ENCODE measurements at regions not wholly inside any gene's neighbourhood (a gene's known extent, or its start where the extent isn't known, plus 50 kb on each side); places are given as distances from the start of the nearest gene placed in this dataset.

DNA sequence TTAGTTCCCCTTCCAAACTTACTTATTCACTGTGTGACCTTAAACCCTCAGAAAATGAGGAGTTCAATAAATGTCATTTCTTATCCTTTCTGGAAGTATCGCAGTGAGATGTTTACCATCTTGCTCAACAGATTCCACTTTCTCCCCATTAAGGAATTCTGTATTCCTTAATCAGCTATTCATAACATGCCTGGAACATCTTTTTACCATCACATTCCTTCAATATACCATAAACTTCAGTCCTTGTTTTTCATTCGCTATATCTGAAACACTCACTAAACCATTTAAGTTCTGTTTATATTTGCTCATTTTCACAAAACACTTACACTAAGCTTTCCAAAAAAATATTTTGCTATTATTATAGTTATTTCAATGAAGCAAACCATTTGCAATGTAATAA, 1158.6 kb downstream of the CDH12 start:
- DNase-seq (ENCODE audit: low read depth), result no peak

DNA sequence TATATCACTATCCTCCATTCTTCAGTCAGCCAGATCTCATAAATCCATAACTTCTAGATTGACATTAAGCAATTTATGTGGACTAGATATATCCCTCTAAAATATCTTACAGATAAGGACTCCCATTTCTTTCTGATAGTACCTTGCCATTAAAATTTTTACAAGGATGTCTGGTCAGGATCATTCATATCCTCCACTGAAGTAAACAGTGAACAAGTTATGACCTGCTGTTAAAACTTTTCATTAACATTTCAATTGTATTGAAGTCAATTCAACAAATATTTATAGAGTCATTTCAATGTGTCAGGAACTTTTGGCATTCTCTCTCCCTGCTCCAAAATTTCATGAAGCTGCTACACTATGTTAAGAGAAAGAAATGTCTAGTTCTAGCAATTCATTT, 1159.6 kb downstream of the CDH12 start:
- no peak for DNase-seq (ENCODE audit: low read depth)

DNA sequence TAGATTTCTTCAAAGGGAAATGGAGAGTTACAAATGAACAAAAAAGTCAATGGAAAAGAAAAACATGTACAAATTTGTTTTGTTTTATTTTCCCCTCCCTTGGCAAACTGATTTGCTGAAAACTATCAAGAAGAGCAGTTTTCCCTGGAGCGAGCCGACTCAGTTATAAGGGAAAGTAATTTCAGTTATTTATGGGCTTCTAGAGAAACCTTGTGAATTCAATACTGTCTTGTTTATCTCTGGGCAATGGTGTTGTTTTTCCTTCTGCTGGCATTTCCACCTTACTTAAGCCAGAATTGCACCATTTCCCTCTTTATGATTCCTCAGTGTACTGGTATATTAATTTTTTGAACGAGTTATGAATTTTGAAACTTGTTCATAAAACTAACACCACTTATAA, 1163.6 kb downstream of the CDH12 start:
- DNase-seq (ENCODE audit: low read depth), result no peak

DNA sequence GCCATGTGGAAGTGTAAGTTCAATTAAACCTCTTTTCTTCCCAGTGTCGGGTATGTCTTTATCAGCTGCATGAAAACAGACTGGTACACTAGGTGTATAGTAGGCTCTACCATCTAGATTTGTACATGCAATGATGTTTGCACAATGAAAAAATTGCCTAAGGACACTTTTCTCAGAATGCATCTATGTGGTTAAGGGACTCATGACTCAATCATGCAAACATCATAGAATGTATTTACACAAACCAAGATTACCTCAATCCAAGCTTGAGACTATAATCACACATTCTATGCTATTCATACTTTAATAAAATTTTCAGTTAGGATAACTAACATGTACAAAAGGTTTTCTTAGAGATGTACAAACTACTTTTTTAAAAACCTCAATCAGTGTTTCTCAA, 1164.5 kb downstream of the CDH12 start:
- no peak for DNase-seq (ENCODE audit: low read depth)

DNA sequence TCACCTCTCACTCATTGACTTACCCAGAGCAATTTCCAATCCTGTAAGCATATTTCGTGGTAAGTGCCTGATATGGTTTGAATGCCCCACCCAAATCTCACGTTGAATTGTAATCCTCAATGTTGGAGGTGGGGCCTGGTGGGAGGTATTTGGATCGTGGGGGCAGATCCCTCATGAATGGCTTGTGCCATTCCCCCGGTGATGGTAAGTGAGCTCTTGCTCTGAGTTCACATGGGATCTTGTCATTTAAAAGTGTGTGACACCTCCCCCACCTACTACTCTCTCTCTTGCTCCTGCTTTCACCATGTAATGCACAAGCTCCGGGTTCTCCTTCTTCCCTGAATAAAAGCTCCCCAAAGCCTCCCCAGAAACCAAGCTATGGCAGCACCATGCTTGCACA, 1165.5 kb downstream of the CDH12 start:
- no peak for DNase-seq (ENCODE audit: low read depth)

DNA sequence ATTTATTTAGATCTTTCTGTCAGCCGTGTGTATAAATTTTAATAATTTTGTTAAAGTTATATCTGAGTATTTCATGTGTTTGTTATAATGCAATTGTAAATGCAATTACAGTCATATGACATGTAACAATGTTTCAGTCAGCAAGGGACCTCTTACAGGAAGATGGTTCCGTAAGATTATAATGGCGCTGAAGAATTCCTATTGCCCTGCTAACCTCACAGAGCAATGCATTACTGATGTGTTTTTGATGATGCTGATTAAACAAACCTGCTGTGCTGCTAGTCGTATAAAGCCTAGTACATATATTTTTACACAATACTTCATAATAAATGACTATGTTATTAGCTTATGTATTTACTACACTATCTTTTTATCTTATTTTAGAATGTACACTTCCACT, 1166.4 kb downstream of the CDH12 start:
- no peak for DNase-seq (ENCODE audit: low read depth)

DNA sequence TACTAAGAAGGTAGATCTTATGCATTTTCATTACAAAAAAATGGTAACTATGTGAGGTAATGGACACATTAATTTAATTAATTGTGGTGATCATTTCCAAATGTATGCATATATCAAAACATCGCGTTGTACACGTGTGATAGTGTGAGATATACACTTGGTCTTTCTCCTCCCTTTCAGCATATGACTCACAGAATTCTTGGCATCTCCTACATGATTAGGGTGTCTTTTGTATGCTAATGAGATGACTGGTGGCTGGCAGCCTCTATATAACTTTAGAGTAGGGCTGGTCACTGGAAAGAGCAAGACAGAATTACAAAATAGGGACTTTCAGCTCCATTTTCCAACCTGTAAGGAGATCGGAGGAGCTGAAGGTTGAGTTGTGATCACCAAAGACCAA, 1167.6 kb downstream of the CDH12 start:
- no peak for DNase-seq (ENCODE audit: low read depth)

DNA sequence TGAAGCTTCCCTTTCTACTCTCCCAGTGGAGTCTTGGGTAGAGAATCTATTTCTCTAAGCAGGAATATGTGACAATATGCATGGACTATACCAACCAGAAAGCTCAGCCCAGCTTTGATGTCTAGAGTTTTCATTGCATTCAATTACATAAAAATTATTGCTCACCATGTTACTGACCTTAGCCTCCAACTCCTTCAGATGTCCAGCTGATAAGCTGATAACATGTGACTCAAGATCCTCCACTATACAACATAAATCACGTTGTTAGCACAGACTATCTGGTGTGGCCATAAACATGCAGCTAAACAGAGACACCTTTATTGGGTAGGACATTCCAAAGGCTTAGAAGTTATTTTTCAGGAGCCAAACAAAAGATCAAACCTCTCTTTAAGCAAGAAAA, 1168.2 kb downstream of the CDH12 start:
- DNase-seq (ENCODE audit: low read depth), result no peak

DNA sequence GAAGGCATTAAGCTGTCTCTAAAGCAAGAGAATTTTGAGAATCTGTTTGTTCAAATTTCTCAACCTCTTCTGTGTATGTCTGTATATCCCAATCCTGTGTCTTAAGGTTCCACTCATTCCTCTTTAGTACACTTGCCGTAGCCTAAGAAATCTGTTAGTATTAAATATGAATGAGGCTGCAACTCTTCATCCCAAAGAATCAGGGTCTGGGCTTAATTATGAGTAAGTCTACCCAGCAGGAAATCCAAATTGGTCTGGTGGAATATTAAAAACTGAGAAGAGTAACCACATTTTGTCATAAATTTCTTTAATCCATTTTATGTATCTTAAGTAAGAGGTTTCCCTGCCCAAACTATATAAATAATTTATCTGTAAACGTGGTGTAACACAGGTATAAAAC, 1171.2 kb downstream of the CDH12 start:
- no peak for DNase-seq (ENCODE audit: low read depth)

DNA sequence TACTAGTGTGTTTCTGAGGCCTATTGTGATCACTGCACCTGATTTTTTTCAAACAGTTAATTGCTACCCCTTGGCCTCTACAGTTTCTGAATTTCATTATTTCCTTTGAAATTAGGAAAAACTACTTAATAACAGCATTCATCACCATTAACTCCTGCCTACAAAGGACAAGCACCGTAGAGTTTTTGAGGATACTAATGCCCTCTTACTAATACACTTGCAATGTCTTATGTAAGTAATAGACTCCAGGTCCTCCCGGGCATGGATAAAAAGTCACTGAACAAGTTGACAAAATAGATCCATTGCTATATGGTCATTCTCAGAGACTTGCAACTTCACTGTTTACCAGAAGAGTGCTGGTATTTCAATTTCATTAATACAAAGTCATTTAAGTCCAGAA, 1172.5 kb downstream of the CDH12 start:
- DNase-seq (ENCODE audit: low read depth), result no peak

DNA sequence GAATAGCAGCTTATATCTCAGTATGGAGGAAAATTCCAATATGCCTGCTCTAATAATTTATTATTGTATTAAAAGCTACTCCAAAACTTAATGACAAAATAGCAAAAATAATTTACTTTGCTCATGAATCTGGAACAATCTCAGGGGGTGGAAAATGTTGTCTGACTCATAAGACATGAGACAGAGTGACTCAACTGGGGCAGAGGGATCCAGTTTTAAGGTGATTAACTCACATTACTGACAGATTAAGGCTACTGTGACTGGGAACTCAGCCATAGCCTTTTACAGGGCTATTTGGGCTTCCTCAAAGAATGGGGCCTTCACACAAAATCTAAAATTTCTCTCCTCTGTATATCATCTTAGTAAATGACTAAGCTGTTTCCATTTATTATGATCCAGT, 1172.9 kb downstream of the CDH12 start:
- no peak for DNase-seq (ENCODE audit: low read depth)

DNA sequence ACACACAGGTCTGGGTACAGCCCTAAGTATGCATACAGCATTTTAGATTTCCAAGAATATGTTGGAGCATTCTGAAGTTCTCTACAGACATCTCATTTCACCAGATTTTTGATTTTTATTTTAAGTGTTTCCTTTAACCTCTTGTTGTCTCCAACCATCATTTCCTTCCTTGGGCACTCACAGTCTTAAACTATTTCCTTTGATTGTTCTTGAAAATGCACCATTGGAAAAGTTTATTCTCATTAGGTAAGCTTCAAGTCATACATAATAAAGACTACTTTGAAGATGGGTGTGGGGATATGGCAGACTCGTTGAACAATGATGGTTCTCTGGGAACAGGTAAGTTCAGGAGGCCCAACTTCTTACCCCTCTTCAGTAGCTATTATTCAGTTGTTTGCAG, 1174.6 kb downstream of the CDH12 start:
- DNase-seq (ENCODE audit: low read depth), result no peak

DNA sequence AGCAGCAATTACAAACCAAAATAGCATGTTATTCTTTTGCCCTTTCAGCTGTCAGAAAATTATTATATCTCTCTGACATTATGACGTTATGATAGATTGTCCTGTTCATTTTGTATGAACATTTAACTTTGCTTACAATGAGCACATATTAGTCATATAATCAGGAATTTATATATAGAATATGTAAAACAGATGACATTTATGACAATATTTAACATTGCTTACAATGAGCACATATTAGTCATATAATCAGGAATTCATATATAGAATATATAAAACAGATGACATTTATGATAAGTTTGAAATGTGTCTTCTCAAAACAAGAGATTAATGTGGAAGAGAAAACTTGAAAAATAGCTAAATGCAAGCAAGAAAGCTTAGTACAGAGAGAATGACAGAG, 1180.2 kb downstream of the CDH12 start:
- no peak for DNase-seq (ENCODE audit: low read depth)

DNA sequence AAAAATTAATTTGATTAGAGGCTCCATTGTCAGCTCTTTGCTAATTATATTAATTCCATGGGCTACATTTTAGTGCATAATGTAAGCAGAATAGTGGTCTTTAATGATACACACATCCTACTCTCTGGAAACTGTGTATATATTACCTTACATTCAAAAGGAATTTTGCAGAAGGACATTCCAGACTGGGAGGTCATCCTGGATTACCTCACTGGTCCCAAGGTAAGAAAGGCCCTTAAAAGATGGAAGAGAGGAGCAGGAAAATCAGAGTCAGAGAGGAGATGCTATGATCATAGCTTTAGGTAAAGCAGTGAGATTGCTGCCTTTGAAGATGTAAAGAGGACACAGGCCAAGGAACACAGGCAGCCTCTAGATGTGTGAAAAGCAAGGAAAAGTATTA, 1180.8 kb downstream of the CDH12 start:
- DNase-seq (ENCODE audit: low read depth), result no peak

DNA sequence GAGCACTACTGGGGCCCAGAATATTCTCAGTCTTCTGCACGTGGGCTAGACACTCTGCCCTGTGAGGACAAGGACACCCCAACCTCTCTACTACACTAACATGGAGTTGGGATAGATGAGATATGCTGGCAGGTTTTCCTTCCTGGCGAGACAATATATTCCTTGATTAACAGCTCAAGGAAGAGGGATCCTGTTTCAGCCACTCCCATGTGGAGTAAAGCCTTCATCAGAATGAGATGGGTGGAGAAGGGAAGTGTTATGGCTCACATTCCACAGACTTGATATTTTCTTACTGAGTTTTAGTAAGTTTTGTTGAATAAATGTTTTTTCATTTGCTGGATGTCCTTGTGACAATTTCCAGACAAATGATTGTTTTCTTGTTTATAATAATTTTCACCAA, 1187.6 kb downstream of the CDH12 start:
- DNase-seq (ENCODE audit: low read depth), result no peak

DNA sequence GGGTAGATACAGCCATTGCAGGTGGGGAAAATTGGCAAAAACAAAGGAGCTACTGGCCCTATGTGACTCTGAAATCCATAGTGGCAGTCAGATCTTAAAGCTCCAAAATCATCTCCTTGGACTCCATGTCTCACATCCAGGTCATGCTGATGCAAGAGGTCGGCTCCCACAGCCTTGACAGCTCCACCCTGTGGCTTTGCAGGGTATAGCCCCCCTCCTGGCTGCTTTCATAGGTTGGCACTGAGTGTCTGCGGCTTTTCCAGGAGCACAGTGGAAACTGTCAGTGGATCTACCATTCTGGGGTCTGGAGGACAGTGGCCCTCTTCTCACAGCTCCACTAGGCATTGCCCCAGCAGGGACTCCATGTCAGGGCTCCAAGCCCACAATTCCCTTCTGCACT, 1190.1 kb downstream of the CDH12 start:
- DNase-seq (ENCODE audit: low read depth), result no peak

DNA sequence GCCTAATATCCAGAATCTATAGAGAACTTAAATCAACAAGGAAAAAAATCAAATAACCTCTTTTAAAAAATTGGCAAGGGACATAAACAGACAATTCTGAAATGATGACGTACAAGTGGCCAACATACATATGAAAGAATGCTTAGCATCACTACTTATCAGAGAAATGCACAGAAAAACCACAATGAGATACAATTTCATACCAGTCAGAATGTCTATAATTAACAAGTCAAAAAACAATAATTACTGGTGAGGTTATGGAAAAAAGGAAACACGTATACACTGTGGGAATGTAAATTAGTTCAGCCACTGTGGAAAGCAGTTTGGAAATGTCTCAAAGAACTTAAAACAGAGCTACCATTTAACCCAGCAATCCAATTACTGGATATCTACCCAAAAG, 1192.0 kb downstream of the CDH12 start:
- no peak for DNase-seq (ENCODE audit: low read depth)

DNA sequence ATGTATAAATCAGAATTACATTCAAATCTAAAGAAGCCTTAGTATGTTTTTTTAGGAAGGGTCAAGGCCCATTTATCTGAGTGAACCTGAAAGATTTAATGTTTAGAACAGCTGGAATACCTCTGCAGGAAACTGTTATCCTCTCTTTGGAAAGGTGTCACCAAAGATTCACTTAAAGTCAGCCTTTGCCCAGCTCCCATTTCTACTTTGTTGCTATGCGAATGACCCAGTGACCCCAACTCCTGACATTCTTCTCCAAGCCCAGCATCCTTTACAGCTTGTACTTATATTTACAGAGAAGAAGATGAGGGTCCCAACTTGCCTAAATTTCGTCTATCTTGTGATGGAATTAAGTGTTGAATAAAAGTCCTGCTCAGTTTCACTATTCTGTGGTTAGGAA, 1198.6 kb downstream of the CDH12 start:
- DNase-seq (ENCODE audit: low read depth), result no peak

DNA sequence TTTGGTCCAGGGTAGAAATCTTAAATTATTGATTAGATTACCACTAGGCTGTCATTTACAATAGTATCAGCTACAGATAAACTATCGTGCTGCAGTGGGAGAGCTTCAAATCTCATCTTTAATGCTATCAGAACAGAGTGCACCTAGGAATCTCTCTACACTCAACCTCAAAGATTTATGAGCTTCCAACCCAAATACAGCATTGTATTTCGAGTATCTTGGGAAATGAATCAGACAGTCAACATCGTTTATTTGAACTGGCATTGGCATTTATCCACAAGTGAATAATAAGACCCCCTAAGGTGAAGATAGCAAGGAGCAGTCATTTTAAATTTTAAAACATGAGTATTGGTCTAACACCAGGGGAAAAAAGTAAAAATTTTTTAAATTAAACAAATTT, 1203.2 kb downstream of the CDH12 start:
- DNase-seq (ENCODE audit: low read depth), result no peak

DNA sequence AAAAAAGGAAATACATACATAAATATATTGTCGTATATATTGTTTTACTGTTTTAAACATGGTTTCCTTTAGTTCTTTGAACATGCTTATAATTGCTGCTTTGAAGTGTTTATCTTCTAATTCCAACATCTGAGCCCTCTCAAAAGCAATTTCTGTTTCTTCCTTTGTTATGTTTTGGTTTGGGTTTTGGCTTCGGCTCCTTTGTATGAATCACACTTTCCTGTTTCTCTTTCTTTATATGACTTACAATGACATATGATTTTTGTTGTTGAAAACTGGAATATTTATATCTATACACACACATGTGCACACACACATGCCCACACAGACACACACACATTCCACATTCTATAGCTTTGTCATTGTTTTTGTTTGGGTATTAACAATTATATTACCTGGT, 1206.7 kb downstream of the CDH12 start:
- no peak for DNase-seq (ENCODE audit: low read depth)

DNA sequence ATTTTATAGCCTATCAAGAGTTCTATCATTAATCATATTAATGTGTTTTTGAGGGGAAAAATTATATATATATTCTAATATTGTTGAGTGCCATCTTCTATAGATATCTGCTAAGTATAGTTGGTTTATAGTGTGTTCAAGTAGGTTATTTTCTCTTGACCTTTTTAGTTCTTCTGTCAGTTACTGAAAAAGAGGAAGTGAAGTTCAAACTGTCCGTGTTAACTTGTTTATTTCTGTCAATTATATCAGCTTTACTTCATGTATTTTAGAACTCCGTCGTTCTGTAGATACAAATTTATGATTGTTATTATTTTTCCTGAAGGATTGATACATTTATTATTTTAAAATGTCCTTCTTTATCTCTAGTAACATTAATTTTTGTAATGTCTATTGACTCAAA, 1209.1 kb downstream of the CDH12 start:
- no peak for DNase-seq (ENCODE audit: low read depth)

DNA sequence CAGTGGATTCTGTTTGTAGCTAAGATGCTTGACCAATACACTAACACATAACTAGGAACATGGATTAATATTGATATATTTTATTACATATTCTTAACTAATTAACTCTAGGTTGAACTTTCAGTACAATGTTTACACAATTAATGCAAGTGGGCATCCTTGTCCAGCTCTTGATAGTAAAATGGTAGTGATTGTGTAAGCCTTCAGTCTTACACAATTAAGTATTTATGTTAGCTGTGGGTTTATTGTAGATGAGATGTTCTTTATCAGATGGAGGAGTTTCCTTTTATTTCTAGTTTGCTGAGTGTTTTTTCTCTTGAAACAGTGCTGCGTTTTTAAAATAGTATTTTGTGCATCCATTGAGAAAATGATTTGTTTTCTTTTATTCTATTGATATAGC, 1210.8 kb downstream of the CDH12 start:
- DNase-seq (ENCODE audit: low read depth), result no peak

DNA sequence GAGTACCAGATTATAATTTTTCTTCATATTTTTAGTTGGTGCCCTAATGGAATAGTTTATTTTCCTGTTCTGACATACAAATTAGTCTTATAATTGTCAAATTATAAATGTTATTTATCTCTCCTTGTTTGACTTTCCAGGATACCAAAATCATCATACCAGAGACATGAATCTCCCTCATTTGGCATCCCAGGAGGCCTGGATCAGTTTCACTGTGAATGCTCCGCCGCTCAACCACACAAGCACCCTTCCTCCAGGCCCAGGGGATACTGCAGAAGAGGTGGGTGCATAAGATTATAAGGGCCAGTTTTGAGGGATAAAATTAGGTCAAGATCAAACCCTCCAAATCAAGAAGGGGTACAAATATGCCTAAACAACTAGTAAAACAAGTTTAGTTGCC, 1229.3 kb downstream of the CDH12 start:
- DNase-seq (ENCODE audit: low read depth), result no peak

DNA sequence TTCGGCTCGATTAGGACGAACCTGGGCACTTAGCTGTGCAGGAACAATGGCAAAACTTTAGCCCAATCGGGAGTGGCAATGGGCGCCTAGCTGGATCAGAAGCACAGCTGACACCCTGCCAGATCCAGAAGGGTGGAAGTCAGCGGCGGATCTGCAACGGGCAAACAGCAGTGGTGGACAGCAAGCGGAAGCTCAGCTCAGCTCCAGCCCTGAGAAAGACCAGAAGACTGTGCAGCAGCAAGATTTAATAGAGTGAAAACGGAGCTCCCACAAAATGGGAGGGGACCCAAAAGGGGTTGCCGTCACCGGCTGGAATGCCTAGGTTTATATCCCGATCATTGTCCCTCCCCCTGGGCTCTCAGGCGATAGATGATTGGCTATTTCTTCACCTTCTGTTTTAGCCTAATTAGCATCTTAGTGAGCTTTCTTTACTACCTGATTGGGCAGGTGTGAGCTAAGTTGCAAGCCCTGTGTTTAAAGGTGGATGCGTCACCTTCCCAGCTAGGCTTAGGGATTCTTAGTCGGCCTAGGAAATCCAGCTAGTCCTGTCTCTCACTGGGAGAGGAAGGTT, 1237.9 kb downstream of the CDH12 start:
- DNase-seq (ENCODE audit: low read depth), result no peak

DNA sequence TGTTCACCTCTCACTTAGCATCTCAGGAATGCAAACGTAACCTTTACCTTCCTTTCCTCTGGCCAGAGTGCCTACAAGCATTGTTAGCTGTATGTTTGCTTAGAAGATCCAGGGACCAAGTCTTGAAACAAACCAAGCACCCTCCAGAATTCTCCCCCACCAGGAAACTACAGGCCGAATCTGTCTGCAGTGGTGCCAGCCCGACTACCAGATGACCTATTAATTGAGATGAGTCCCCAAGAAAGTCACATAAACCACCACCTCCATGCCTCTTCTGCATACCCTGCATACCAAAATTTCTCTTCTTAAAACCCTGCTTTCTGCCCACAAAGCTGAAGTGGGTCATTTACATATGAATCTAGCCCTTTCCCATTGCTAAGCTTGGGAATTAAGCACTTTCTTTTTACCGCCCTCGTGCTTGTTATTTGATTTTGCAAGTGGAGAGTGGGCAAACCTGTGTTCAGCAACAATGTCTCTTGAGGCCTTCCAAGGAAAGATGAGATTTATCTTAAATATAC, 1239.1 kb downstream of the CDH12 start:
- no peak for DNase-seq (ENCODE audit: low read depth)

All from EH (cell line).